Endothelial cell of umbilical vein (primary cell): ENCODE measurements at regions not wholly inside any gene's neighbourhood (a gene's known extent, or its start where the extent isn't known, plus 50 kb on each side); places are given as distances from the start of the nearest gene placed in this dataset.
A peak's percentile ranks its signal among the peaks of the same experiment; 100 is the strongest.

Experiments used
- BruUV-seq: library from RNA; stranded (reverse); fragments of 400-500 nt; replicated peaks from 2 replicates; lab custom pipeline; 2021; lab: Mats Ljungman, UMichigan
- CTCF ChIA-PET: fragments of 300-600, 350-600 bp; sonication (Branson Sonifier 250); formaldehyde crosslinking; loops from one replicate; lab custom pipeline; 2021; ENCODE audit warnings: antibody characterized with exemption, inconsistent platforms; lab: Charles Lee
- POLR2A ChIA-PET: fragments of 300-600, 350-600 bp; sonication (Branson Sonifier 250); formaldehyde crosslinking; loops from one replicate; lab custom pipeline; 2021; ENCODE audit warnings: antibody characterized with exemption, inconsistent platforms; lab: Charles Lee
- DNase-seq: peaks from one replicate; pipeline ENCODE4 v3.0.0-alpha.2; 2011; ENCODE audit warnings: low read depth, low spot score
- FAIRE-seq: peaks from 2 replicates; lab custom pipeline; 2011; peaks lifted over from hg19 to GRCh38; lab: Jason Lieb, UNC
- H2AFZ ChIP-seq: 2 replicates; pipeline ENCODE4 v1.6.0; 2012; ENCODE audit warnings: low read depth, low read length, control low read depth, inconsistent platforms
- H3K27ac ChIP-seq: 2 replicates; pipeline ENCODE4 v1.5.1; 2011; ENCODE audit warnings: low read depth, mild to moderate bottlenecking, control low read depth, low read length, moderate library complexity; ENCODE audit not compliant: insufficient read depth
- H3K27me3 ChIP-seq, 2 experiments: 2 replicates each; pipeline versions ENCODE4 v1.6.0 to v1.6.1; 2011; ENCODE audit warnings: low read length in 2 of 2, mixed read lengths in 1 of 2; ENCODE audit not compliant: control insufficient read depth in 2 of 2, insufficient read depth in 2 of 2
- H3K36me3 ChIP-seq, 2 experiments: 2 replicates in 1 of 2; 3 replicates in 1 of 2; pipeline ENCODE4 v1.5.1; 2011; ENCODE audit warnings: low read length in 2 of 2, mild to moderate bottlenecking in 1 of 2, moderate library complexity in 1 of 2; ENCODE audit not compliant: control insufficient read depth in 2 of 2, insufficient read depth in 2 of 2; ENCODE audit errors: extremely low read depth in 1 of 2
- H3K4me1 ChIP-seq: 3 replicates; pipeline ENCODE4 v1.5.1; 2011; ENCODE audit warnings: mild to moderate bottlenecking, low read length; ENCODE audit not compliant: control insufficient read depth, insufficient read depth; ENCODE audit errors: extremely low read depth
- H3K4me2 ChIP-seq: 2 replicates; pipeline ENCODE4 v1.6.1; 2011; ENCODE audit warnings: low read length, control low read depth, mixed read lengths; ENCODE audit not compliant: insufficient read depth
- H3K4me3 ChIP-seq, 3 experiments: fragments of 200-600 bp in 1 of 3; sonication (generic), shearing (Covaris generic) in 1 of 3; replicated peaks in 1 of 3; 2 replicates each; pipeline ENCODE4 v1.5.1; 2011 to 2016; ENCODE audit warnings: control low read depth in 3 of 3, low read length in 3 of 3, mild to moderate bottlenecking in 2 of 3, inconsistent platforms in 1 of 3, low read depth in 1 of 3, moderate library complexity in 1 of 3; ENCODE audit not compliant: insufficient read depth in 1 of 3
- H3K79me2 ChIP-seq: 2 replicates; pipeline ENCODE4 v1.6.0; 2012; ENCODE audit warnings: low read length, inconsistent platforms; ENCODE audit not compliant: control insufficient read depth, insufficient read depth
- H3K9ac ChIP-seq: replicated peaks from 2 replicates; pipeline ENCODE3; 2011; ENCODE audit warnings: low read length, control low read depth; ENCODE audit not compliant: insufficient read depth; ENCODE audit errors: extremely low read depth
- H3K9me1 ChIP-seq: replicated peaks from 3 replicates; pipeline ENCODE4 v1.6.0; 2011; ENCODE audit warnings: mild to moderate bottlenecking, low read length; ENCODE audit not compliant: control insufficient read depth, insufficient read depth; ENCODE audit errors: extremely low read depth
- H3K9me3 ChIP-seq: replicated peaks from 2 replicates; pipeline ENCODE4 v1.5.1; 2012; ENCODE audit warnings: low read length, inconsistent platforms; ENCODE audit not compliant: control insufficient read depth, insufficient read depth
- H4K20me1 ChIP-seq: replicated peaks from 2 replicates; pipeline ENCODE3; 2011; ENCODE audit warnings: mild to moderate bottlenecking, low read length; ENCODE audit not compliant: control insufficient read depth, insufficient read depth; ENCODE audit errors: extremely low read depth
- EZH2 ChIP-seq: IDR thresholded peaks from 2 replicates; pipeline ENCODE4 v1.6.1; 2012; ENCODE audit warnings: borderline replicate concordance, low read depth, mild to moderate bottlenecking, moderate library complexity, low read length, inconsistent platforms; ENCODE audit not compliant: severe bottlenecking
- FOS ChIP-seq: IDR thresholded peaks from 2 replicates; pipeline ENCODE4 v1.6.1; 2011; ENCODE audit warnings: mild to moderate bottlenecking, low read length, moderate library complexity, borderline replicate concordance; ENCODE audit not compliant: insufficient read depth
- GATA2 ChIP-seq: IDR thresholded peaks from 2 replicates; pipeline ENCODE4 v1.7.0; 2011; ENCODE audit warnings: low read depth, mild to moderate bottlenecking, moderate library complexity, mixed read lengths, low read length; ENCODE audit not compliant: insufficient read length, insufficient read depth
- JUN ChIP-seq: IDR thresholded peaks from 2 replicates; pipeline ENCODE4 v1.6.1; 2011; ENCODE audit warnings: borderline replicate concordance, low read depth; ENCODE audit not compliant: insufficient read length, insufficient read depth
- MYC ChIP-seq: IDR thresholded peaks from one replicate; pipeline ENCODE4 v1.6.1; 2011; ENCODE audit warnings: mild to moderate bottlenecking, low read depth, low read length
- POLR2A ChIP-seq: IDR thresholded peaks from 2 replicates; pipeline ENCODE4 v1.6.1; 2012; ENCODE audit warnings: low read depth, mild to moderate bottlenecking, control low read depth, low read length
- POLR2AphosphoS5 ChIP-seq: IDR thresholded peaks from 2 replicates; pipeline ENCODE4 v1.6.1; 2012; ENCODE audit warnings: low read depth, mild to moderate bottlenecking, control low read depth, low read length, moderate library complexity; ENCODE audit not compliant: insufficient read depth
- dilution Hi-C: fragments of 300-500 bp; cut with MboI; formaldehyde crosslinking; loops from one replicate; pipeline ENCODE4 v1.15.0; 2019; ENCODE audit warnings: low sequenced_read_pairs; ENCODE audit not compliant: extremely low pct_ligation_motif_present
- intact Hi-C: fragments of 100-400 bp; cut with micrococcal nuclease; formaldehyde crosslinking; loops from one replicate; pipeline ENCODE4 v1.10.0; 2022
- TF ChIP-seq, protein P1 (sequence below): IDR thresholded peaks from 2 replicates; pipeline ENCODE4 v1.6.1; 2011; ENCODE audit not compliant: insufficient read depth, insufficient read length
- TF ChIP-seq, protein P2 (sequence below), 2 donors: IDR thresholded peaks; 1 replicate in 1 of 2; 2 replicates in 1 of 2; pipeline ENCODE4 v1.5.1; 2011; ENCODE audit warnings: low read length in 2 of 2, mild to moderate bottlenecking in 2 of 2, moderate library complexity in 2 of 2, control low read depth in 1 of 2, inconsistent platforms in 1 of 2, low read depth in 1 of 2; ENCODE audit not compliant: insufficient read depth in 1 of 2; ENCODE audit errors: extremely low read depth in 1 of 2

DNA sequence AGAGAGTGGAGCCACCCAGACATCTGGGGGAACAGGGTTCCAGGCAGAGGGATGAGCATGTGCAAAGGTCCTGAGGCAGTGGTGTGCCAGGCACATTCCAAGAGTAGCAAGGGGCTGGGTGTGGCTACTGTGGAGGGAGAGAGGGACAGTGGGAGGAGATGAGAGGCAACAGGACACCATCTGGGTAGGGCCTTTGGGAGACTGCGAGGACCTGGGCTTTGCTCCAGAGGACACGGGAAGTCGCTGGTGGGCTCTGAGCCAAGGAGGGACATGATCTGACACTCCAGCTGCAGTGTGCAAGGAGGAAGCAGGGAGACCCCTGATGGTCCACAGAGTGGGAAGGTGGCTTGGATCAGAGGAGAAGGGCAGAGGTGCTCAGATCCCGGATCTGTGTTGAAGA, 56.7 kb upstream of the MED9 start:
- DNase-seq (no peak), FAIRE-seq (no peak)
- Histone ChIP-seq H3K4me3 (no peak overlapping the region), H3K79me2 (no peaks in the 10 kb centered on the region), H3K9me3 (no peaks in the 10 kb centered on the region), H3K4me2 (no peak overlapping the region), H4K20me1 (no peaks in the 10 kb centered on the region), H3K9me1 (no peaks in the 10 kb centered on the region), H3K9ac (no peak overlapping the region), H3K27me3 (no peaks in the 10 kb centered on the region), H2AFZ (peak overlapping the region; percentile 68), H3K4me1 (peaks cover 36% of the 10 kb centered on the region), H3K27ac (no peak overlapping the region), H3K36me3 (no peaks in the 10 kb centered on the region)
- CTCF ChIA-PET: interaction anchor here (1.2 kb wide), 1 partner anchor 26 kb away, joined by 3 read pairs; no protein-coding TSS in a partner anchor
- intact Hi-C loops (no loop called here), dilution Hi-C loops (no loop called here)
- POLR2A ChIA-PET: no interaction called here
- BruUV-seq: no TSS peak
- TF ChIP-seq, protein P1, sequence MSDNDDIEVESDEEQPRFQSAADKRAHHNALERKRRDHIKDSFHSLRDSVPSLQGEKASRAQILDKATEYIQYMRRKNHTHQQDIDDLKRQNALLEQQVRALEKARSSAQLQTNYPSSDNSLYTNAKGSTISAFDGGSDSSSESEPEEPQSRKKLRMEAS: no peak
- TF ChIP-seq GATA2 (no peak), MYC (no peak), FOS (no peak), POLR2AphosphoS5 (no peak), POLR2A (no peak), JUN (no peak), EZH2 (no peak)
- TF ChIP-seq, protein P2, sequence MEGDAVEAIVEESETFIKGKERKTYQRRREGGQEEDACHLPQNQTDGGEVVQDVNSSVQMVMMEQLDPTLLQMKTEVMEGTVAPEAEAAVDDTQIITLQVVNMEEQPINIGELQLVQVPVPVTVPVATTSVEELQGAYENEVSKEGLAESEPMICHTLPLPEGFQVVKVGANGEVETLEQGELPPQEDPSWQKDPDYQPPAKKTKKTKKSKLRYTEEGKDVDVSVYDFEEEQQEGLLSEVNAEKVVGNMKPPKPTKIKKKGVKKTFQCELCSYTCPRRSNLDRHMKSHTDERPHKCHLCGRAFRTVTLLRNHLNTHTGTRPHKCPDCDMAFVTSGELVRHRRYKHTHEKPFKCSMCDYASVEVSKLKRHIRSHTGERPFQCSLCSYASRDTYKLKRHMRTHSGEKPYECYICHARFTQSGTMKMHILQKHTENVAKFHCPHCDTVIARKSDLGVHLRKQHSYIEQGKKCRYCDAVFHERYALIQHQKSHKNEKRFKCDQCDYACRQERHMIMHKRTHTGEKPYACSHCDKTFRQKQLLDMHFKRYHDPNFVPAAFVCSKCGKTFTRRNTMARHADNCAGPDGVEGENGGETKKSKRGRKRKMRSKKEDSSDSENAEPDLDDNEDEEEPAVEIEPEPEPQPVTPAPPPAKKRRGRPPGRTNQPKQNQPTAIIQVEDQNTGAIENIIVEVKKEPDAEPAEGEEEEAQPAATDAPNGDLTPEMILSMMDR (IDR thresholded peaks at IDR 0.05; ENCODE audit: extremely low read depth in 1 of 2, insufficient read depth in 1 of 2, low read depth in 1 of 2, low read length in 2 of 2): no peak
